ENCODE measurements at regions not wholly inside any gene's neighbourhood (a gene's known extent, or its start where the extent isn't known, plus 50 kb on each side); places are given as distances from the start of the nearest gene placed in this dataset.

- DNase-seq: no peak
Measured at GRCh38 chr7:108711611-108712010, 141.9 kb downstream of the DNAJB9 start.

GRCh38 chr7:108716783-108717182 lies 147.1 kb downstream of the DNAJB9 start:
- DNase-seq: no peak

- no peak for DNase-seq
Measured at GRCh38 chr7:108717781-108718180, 148.1 kb downstream of the DNAJB9 start.

GRCh38 chr7:108719631-108720030 lies 150.0 kb downstream of the DNAJB9 start:
- DNase-seq: no peak

- DNase-seq: no peak
Measured at GRCh38 chr7:108722561-108722960, 152.9 kb downstream of the DNAJB9 start.

- no peak for DNase-seq
Measured at GRCh38 chr7:108723381-108723814, 153.7 kb downstream of the DNAJB9 start.

GRCh38 chr7:108724251-108725100 lies 154.8 kb downstream of the DNAJB9 start:
- DNase-seq: no peak

GRCh38 chr7:108735814-108736213 lies 166.1 kb downstream of the DNAJB9 start:
- no peak for DNase-seq

GRCh38 chr7:108736221-108736891 lies 166.7 kb downstream of the DNAJB9 start:
- DNase-seq: no peak

GRCh38 chr7:108770981-108771745 lies 201.5 kb downstream of the DNAJB9 start:
- DNase-seq: no peak

- no peak for DNase-seq
Measured at GRCh38 chr7:108771853-108772252, 202.2 kb downstream of the DNAJB9 start.

- DNase-seq: no peak
Measured at GRCh38 chr7:108777966-108778365, 208.3 kb downstream of the DNAJB9 start.

GRCh38 chr7:108789451-108789850 lies 219.8 kb downstream of the DNAJB9 start:
- DNase-seq: no peak

- DNase-seq: no peak
Measured at GRCh38 chr7:108794466-108794865, 224.8 kb downstream of the DNAJB9 start.

GRCh38 chr7:108802650-108803049 lies 233.0 kb downstream of the DNAJB9 start:
- DNase-seq: no peak

- no peak for DNase-seq
Measured at GRCh38 chr7:108805808-108806397, 236.2 kb downstream of the DNAJB9 start.

- no peak for DNase-seq
Measured at GRCh38 chr7:108808549-108809266, 239.0 kb downstream of the DNAJB9 start.

- DNase-seq: no peak
Measured at GRCh38 chr7:108809356-108809755, 239.7 kb downstream of the DNAJB9 start.

- no peak for DNase-seq
Measured at GRCh38 chr7:108810756-108811385, 241.2 kb downstream of the DNAJB9 start.

- DNase-seq: no peak
Measured at GRCh38 chr7:108813251-108814014, 243.8 kb downstream of the DNAJB9 start.

- DNase-seq: no peak
Measured at GRCh38 chr7:108815815-108816214, 246.1 kb downstream of the DNAJB9 start.
